Smooth muscle cell (in vitro differentiated cells): ENCODE measurements at regions not wholly inside any gene's neighbourhood (a gene's known extent, or its start where the extent isn't known, plus 50 kb on each side); places are given as distances from the start of the nearest gene placed in this dataset.

Source experiments
- DNase-seq: peaks from one replicate; lab custom pipeline; 2025; ENCODE audit not compliant: unreplicated experiment; lab: John Stamatoyannopoulos, UW
- H2AFZ ChIP-seq: fragments of 200-600 bp; sonication (generic); 2 replicates; pipeline ENCODE4 v1.6.0; 2016; ENCODE audit warnings: antibody characterized with exemption, low read depth, mild to moderate bottlenecking
- H3F3A ChIP-seq: fragments of 200-600 bp; sonication (generic); 2 replicates; pipeline ENCODE4 v1.6.0; 2017; ENCODE audit warnings: antibody characterized with exemption, low read depth
- H3K27ac ChIP-seq: fragments of 200-600 bp; sonication (generic); 2 replicates; pipeline ENCODE4 v1.5.1; 2016; ENCODE audit warnings: low read depth, mild to moderate bottlenecking
- H3K27me3 ChIP-seq: fragments of 200-600 bp; sonication (generic); 2 replicates; pipeline ENCODE4 v1.6.1; 2016; ENCODE audit warnings: low read depth, mild to moderate bottlenecking
- H3K36me3 ChIP-seq: fragments of 200-600 bp; sonication (generic); 2 replicates; pipeline ENCODE4 v1.5.1; 2016; ENCODE audit warnings: low read depth
- H3K4me1 ChIP-seq: fragments of 200-600 bp; sonication (generic); 2 replicates; pipeline ENCODE4 v1.5.1; 2016; ENCODE audit warnings: low read depth
- H3K4me2 ChIP-seq: fragments of 200-600 bp; sonication (generic); 2 replicates; pipeline ENCODE4 v1.6.0; 2016; ENCODE audit warnings: mild to moderate bottlenecking
- H3K4me3 ChIP-seq: fragments of 200-600 bp; sonication (generic); 2 replicates; pipeline ENCODE4 v1.5.1; 2016; ENCODE audit warnings: mild to moderate bottlenecking
- H3K79me2 ChIP-seq: fragments of 200-600 bp; sonication (generic); 2 replicates; pipeline ENCODE4 v1.6.0; 2016; ENCODE audit warnings: low read depth, mild to moderate bottlenecking
- H3K9ac ChIP-seq: fragments of 200-600 bp; sonication (generic); 2 replicates; pipeline ENCODE4 v1.6.0; 2016; ENCODE audit warnings: low read depth
- H3K9me3 ChIP-seq: fragments of 200-600 bp; sonication (generic); replicated peaks from 2 replicates; pipeline ENCODE4 v1.5.1; 2016; ENCODE audit warnings: low read depth
- H4K20me1 ChIP-seq: fragments of 200-600 bp; sonication (generic); 2 replicates; pipeline ENCODE4 v1.6.0; 2016; ENCODE audit warnings: low read depth
- WGBS: methylation state at CpG from one replicate; pipeline ENCODE4 v1.1.7; 2016; ENCODE audit warnings: low lambda C conversion rate; 5-methylcytosine and 5-hydroxymethylcytosine counted together
- TF ChIP-seq, protein P1 (sequence below): fragments of 200-600 bp; sonication (generic); IDR thresholded peaks from 2 replicates; pipeline ENCODE4 v1.5.1; 2017; ENCODE audit warnings: borderline replicate concordance, mild to moderate bottlenecking, antibody characterized with exemption; ENCODE audit not compliant: insufficient read depth, poor library complexity, severe bottlenecking

DNA sequence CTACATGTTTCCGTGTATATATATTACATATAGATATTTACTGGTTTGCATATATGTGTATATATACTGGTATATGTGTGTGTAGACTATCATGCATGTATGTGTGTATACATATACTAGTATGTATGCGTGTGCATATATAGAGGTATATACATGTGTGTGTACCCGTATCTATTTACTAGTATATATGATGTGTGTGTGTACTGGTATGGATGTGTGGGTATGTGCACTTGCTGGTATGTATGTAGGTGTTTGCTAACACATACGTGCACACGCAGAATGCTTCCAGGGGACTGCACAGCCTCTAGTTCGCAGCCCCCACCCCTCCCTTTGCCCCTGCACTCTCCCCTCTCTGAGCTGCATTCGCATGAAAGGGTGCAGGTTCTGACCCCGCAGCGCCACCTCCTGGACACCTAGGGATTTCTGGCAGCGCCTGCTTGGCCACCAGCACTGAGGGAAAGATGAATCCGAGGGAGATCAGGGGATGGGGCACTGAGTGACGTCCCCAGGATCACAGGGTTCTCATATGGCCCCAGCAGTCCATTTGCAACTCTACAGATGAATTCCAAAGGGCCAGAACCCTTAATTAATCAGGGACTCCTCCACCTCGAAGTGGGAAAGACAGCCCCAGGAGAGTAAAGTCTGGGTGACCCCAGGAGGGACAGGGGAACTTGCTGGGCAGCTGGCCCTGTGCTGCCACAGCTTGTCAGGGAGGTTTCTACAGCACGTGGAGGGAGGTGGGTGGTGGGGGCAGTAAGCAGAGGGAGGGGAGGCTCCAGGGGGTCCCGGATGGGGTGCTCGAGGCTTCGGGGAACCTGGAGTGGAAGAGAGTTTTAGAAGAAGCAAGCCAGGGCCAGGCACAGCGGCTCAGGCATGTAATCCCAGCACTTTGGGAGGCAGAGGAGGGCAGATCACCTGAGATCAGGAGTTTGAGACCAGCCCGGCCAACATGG is 66.8 kb upstream of the ASAP2 start:
- H3K4me1 ChIP-seq = no peaks in the 10 kb centered on the region
- no peaks in the 10 kb centered on the region for H3K36me3 ChIP-seq
- no peak overlapping the region for H3K27ac ChIP-seq
- no peaks in the 10 kb centered on the region for H3K27me3 ChIP-seq
- H3K4me2 ChIP-seq = no peak overlapping the region
- no peaks in the 10 kb centered on the region for H3K9me3 ChIP-seq
- H3K79me2 ChIP-seq = no peaks in the 10 kb centered on the region
- no peak overlapping the region for H3K4me3 ChIP-seq
- WGBS = 41% methylated on average over 18 of the region's 19 CpGs
- DNase-seq = peak; percentile 45
- TF ChIP-seq, protein P1, sequence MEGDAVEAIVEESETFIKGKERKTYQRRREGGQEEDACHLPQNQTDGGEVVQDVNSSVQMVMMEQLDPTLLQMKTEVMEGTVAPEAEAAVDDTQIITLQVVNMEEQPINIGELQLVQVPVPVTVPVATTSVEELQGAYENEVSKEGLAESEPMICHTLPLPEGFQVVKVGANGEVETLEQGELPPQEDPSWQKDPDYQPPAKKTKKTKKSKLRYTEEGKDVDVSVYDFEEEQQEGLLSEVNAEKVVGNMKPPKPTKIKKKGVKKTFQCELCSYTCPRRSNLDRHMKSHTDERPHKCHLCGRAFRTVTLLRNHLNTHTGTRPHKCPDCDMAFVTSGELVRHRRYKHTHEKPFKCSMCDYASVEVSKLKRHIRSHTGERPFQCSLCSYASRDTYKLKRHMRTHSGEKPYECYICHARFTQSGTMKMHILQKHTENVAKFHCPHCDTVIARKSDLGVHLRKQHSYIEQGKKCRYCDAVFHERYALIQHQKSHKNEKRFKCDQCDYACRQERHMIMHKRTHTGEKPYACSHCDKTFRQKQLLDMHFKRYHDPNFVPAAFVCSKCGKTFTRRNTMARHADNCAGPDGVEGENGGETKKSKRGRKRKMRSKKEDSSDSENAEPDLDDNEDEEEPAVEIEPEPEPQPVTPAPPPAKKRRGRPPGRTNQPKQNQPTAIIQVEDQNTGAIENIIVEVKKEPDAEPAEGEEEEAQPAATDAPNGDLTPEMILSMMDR = peak; percentile 88
- no peak overlapping the region for H2AFZ ChIP-seq
- no peak overlapping the region for H3K9ac ChIP-seq
- H3F3A ChIP-seq = no peaks in the 10 kb centered on the region
- H4K20me1 ChIP-seq = no peaks in the 10 kb centered on the region

DNA sequence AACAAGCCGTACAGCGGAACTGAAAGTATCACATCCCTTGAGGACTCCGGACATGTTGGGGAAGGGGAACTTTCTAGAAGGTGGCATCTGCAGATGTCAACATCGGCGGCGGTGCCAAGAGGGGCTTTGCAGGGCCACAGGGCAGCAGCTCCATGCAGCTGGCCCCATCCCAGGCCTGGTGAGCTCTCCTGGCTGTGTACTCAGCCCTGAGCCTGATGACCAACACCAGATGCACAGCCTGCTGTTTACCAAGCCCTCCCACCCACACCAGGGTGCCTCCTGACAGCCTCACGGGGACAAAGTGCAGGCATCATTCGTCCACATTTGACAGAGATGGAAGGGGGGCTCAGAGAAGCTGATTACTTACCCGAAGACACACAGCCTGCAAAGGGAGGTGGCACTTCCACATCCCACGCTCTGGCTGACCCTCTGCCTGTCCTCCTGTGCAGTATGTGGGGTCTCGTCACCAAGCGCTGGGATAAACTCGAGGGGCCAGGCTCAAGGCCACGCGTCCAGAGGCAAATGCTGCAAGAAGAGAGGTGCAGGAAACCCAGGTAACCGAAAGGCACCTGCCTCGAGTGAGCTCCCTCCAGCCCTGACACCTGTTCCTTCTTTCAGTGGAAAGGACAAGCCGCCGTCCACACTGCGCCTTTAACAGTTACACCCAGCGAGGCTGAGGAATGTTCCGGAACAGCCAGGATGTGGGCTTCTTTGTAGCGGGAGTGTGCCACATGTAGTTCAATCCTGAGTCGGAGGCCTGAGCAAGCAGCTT is 69.0 kb upstream of the ASAP2 start:
- no peak overlapping the region for H3K27ac ChIP-seq
- TF ChIP-seq, protein P1 = no peak
- no peaks in the 10 kb centered on the region for H3F3A ChIP-seq
- H2AFZ ChIP-seq = no peak overlapping the region
- no peak overlapping the region for H3K9ac ChIP-seq
- H3K9me3 ChIP-seq = no peaks in the 10 kb centered on the region
- H3K79me2 ChIP-seq = no peaks in the 10 kb centered on the region
- H3K4me3 ChIP-seq = no peak overlapping the region
- H3K27me3 ChIP-seq = no peaks in the 10 kb centered on the region
- H3K36me3 ChIP-seq = no peaks in the 10 kb centered on the region
- 88% methylated on average over 24 of the region's 24 CpGs for WGBS
- no peak for DNase-seq
- H3K4me2 ChIP-seq = no peak overlapping the region
- no peaks in the 10 kb centered on the region for H4K20me1 ChIP-seq
- H3K4me1 ChIP-seq = no peaks in the 10 kb centered on the region

DNA sequence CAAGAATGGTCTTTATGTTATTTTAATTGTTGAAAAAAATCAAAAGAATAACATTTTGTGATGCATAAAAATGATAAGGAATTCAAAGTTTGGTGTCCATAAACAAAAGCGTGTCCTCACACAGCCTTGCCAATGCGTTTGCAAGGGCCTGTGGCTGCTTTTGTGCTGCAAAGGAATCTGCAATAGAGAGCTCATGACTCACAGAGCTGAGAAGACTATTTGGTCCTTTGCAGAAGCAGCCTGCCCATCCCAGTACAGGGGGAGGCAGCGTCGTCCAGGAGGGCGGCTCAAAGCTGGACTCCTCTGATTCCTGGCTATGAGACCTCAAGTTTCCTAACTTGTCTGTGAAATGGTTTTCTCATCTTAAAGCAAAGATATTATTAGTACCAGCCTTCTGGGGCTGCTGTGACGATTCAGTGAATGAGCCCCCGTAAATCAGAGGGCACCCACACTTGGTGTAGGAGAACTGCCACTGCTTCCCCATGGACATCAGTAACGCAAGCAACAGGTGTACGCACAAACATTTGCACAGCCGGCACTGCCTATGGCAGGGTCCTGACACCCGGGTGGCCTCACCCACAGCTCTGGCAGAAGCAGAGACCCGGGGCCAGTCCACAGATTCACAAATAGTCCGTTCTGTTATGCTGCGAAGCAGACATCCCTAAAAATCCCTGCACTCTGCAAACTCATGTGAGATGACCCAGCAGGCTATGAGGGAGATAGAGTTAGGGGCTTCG is 70.6 kb upstream of the ASAP2 start:
- H3K27me3 ChIP-seq = no peaks in the 10 kb centered on the region
- no peaks in the 10 kb centered on the region for H4K20me1 ChIP-seq
- H3K9ac ChIP-seq = no peak overlapping the region
- no peaks in the 10 kb centered on the region for H3F3A ChIP-seq
- no peaks in the 10 kb centered on the region for H3K79me2 ChIP-seq
- TF ChIP-seq, protein P1 = no peak
- no peaks in the 10 kb centered on the region for H3K4me1 ChIP-seq
- H3K9me3 ChIP-seq = no peaks in the 10 kb centered on the region
- no peak overlapping the region for H3K4me2 ChIP-seq
- H2AFZ ChIP-seq = no peak overlapping the region
- WGBS = 80% methylated on average over 15 of the region's 15 CpGs
- no peaks in the 10 kb centered on the region for H3K36me3 ChIP-seq
- H3K27ac ChIP-seq = no peak overlapping the region
- H3K4me3 ChIP-seq = no peak overlapping the region
- DNase-seq = no peak
